GM18505 (cell line): ENCODE measurements at regions not wholly inside any gene's neighbourhood (a gene's known extent, or its start where the extent isn't known, plus 50 kb on each side); places are given as distances from the start of the nearest gene placed in this dataset.
A peak's percentile ranks its signal among the peaks of the same experiment; 100 is the strongest.

Experiments
- ATAC-seq: cut with Tn5 transposase; IDR thresholded peaks from one replicate; pipeline ENCODE4 v1.9.1; 2021; ENCODE audit not compliant: unreplicated experiment
- POLR2A ChIP-seq: IDR thresholded peaks from 4 replicates; pipeline ENCODE4 v1.6.1; 2011; ENCODE audit warnings: borderline replicate concordance; ENCODE audit not compliant: insufficient read depth, insufficient read length; ENCODE audit errors: extremely low read depth

DNA sequence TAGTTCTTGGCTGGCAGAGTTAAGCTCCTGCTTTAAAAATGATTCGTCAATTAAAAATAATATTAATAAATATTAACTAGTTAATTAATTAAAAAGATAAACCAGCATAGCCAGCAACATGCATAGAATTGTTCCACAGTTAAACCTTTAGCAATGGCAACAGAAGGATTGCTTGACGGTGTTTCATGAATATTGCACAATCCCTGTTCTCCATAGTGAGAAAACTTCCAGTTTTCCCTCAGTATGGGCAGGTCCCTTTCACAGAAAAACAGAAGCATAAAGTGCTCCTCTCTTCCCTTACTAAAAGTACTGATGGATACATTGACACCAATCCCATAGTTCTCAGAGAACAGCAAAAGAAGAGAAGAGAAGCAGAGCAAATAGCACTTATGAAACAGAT lies 71.4 kb upstream of the CAST start:
- ATAC-seq: no peak
- no peak for TF ChIP-seq POLR2A

DNA sequence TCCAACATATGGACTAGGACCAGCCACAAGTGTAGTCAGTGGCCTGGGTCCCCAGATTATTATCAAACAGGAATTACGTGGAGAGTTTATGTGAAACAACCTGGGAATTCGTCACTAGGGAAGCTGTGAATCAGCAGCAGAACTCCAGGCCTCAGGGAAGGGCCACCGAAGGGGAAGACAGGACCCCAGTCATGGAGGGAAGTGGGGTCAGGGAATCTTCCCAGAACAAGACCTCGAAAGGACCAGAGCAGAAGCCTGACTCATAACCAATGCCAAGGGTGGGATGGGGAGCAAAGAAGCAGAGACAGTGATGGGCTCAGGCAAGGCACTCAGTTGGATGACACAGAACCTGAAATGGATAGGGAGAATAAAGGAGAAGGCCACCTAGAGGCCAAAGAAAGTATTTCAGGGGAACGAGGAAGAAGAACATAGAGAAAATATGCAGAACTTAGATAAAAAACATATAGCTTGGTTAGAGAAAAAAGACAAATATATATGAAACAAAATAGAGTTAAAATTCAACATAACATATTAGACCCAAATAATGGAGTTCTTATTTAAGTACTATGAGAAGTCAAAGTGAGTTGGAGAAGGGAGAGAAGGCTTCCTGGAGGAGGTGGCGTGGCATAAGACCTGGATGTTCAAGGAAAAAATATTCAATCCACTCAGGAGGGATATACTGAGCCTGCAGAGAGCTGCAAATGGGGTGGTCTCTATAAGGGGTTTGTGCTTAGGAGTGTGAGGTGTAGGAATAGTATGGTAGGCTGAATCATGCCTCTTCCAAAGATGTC lies 66.7 kb upstream of the CAST start:
- no peak for TF ChIP-seq POLR2A
- no peak for ATAC-seq

DNA sequence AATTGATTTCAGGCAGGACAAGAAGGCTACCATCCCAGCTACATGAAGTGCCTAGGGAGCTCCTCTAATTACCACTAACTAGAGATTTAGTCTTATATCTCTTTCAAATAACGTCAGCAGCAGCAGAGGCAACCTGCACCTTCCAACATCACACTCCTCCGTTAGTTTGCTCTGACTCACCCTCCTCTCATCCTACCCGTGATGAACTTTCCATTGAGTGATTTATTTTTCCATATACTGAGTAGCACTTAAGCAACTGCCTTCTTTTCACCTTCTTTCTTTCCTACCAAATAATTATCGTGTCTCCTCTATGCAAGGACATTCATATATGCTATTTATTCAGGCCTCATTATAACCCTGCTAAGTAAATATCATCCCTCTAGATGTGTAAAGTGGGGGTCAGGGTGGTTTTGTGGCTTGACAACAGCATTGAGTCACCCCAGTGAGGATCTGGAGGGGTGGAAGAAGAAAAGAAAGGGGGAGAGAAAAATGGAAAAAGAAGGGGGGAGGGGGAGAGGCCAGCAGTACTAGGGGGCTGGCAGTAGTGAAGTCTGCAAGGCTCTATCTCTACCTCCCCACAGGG lies 64.6 kb upstream of the CAST start:
- TF ChIP-seq POLR2A: no peak
- ATAC-seq: no peak

DNA sequence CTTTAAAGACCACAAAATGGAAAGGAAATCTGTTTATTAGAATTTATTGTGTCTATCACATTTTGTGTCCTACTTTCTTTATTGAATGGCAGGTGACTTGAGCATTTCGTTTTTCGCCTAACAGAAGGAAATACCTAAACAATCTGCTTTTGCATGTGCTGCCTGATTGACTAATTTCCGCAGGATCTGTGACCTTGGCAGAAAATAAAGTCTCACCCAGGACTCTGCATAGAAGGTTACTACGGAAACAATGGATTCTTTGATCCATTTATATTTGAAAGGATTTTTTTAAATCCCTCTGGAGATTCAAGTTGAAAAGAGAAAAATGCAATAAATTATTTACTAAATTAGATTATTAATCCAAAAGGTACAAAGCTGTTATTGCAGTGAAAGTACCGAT lies 61.0 kb upstream of the CAST start:
- no peak for ATAC-seq
- TF ChIP-seq POLR2A: no peak

DNA sequence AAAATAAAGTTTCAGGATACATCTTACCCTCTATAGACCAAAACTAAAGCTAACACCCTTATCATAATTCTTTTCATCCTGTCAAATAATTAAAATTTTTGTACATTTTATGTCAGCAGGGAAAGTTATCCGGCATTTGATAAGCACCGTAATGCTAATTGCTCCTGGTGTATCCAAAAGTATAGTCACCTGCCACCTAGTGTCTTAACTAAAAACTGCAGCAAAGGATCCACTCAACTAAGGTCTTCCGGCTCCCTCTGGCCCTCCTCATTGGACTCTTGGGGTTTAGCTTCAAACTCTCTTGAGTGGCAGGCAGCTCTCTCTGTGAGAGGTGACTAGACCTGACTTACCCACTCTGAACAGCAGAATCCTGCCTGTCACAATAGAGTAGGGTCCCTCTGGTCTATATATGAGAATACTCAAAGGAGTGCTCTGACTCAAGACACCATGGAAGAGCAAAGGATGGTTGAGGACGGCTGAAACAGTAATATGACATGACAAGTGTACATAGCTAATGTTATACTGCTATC lies 60.4 kb upstream of the CAST start:
- peak; percentile 75 for ATAC-seq
- TF ChIP-seq POLR2A: no peak

DNA sequence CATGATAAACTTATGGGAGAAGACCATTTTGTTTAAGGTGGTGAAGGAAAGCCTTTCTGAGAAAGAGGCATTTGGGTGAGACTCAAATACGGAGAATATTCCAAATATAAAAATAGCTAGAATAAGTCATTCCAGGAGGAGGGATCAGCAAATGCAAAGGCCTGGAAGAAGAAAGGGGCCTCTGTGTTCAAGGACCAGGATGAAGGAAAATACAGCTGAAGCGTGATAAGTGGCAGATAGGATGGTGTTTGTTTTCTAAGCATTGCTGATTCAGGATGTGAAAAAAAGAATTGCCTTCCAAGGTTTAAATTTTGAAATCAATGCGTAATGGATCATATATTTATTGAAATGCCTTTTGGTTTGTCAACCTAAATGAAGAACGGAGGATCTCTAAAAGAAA lies 59.4 kb upstream of the CAST start:
- no peak for TF ChIP-seq POLR2A
- ATAC-seq: no peak

DNA sequence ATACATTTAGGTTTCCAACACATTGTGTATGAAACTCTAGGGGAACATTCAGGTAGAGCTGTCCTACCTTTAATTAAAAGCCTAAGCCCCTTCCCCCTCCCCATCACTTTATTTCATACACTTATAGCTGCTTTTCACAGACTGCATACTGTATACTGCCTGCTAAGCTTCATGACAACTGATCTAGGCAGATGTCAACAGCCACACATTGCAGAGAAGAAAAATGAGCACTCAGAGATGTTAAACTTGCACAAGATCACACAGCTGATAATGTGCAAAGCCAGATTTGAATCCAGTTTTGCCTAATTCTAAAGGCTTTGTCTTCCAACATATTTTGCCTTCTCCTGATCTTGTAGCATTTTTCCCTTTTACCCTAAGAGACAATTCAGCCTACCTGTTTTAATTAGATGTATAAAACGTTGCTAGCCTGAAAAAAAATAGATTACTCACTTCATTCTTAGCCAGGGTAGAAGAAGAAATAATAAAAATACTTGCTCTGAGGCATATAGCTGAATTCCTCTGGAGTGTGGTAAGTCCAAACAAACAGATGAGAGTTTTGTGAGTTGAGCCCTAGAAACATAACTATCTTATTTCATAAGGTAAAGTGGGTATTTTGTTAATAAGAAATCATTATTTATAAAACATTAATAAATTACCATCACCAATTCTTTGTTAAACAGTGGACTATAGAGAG lies 56.9 kb upstream of the CAST start:
- ATAC-seq: no peak
- TF ChIP-seq POLR2A: no peak

DNA sequence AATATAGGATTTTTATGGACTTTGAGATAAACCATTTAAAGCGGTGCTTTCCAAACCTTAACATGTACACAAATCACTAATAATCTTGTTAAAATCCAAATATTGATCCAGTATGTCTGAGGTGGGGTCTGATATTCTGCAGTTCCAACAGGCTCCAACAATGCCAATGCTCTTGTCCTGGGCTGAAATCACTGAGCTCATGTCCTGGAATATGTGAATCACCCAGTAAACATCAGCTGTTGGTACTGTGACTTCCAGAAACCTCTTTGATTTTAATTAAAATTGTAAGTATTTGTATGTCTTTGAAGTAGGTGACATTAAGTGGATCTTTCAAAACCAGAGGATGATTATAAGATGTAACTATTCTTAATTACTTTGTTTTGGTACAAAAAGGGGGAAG lies 52.8 kb upstream of the CAST start:
- TF ChIP-seq POLR2A: no peak
- ATAC-seq: no peak

DNA sequence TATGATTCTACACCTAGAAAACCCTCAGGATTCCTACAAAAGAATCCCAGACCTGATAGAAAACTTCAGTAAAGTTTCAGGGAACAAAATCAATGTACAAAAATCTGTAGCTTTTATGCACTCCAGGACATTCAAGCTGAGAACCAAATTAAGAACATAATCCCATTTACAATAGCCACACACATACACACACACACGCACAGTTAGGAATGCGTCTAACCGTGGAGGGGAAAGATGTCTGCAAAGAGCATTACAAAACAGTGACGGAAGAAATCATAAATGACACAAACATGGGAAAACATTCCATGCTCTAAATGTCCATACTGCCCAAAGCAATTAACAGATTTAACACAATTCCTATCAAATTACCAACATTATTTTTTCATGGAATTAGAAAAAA lies 51.4 kb upstream of the CAST start:
- TF ChIP-seq POLR2A: no peak
- no peak for ATAC-seq

DNA sequence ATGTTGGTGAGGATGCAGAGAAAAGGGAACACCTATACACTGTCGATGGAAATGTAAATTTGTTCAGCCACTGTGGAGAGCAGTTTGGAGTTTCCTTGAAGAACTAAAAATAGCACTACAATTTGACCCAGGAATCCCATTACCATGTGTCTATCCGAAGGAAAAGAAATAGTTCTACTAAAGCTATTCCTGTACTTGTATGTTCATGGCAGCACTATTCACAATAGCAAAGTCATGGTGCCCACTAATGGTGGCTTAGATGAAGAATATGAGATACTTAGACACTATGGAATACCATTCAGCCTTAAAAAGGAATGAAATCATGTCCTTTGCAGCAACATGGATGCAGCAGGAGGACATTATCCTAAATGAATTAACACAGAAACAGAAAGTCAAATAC lies 50.2 kb upstream of the CAST start:
- no peak for TF ChIP-seq POLR2A
- no peak for ATAC-seq
